CD14-positive monocyte (primary cell): ENCODE measurements at regions not wholly inside any gene's neighbourhood (a gene's known extent, or its start where the extent isn't known, plus 50 kb on each side); places are given as distances from the start of the nearest gene placed in this dataset.

Experiments
- DNase-seq, 3 donors: peaks; one replicate each; pipeline ENCODE4 v3.0.0-alpha.2; 2011 to 2022
- H2AFZ ChIP-seq: 2 replicates; pipeline ENCODE4 v1.6.0; 2012; ENCODE audit warnings: mild to moderate bottlenecking, low read depth, low read length, inconsistent platforms; ENCODE audit not compliant: insufficient read depth, poor library complexity, severe bottlenecking
- H3K27ac ChIP-seq, 2 donors: 1 replicate in 1 of 2; 2 replicates in 1 of 2; pipeline ENCODE4 v1.5.1; 2012 to 2013; ENCODE audit warnings: low read length in 2 of 2, control low read depth in 1 of 2, inconsistent platforms in 1 of 2, low read depth in 1 of 2, mild to moderate bottlenecking in 1 of 2
- H3K27me3 ChIP-seq, 2 donors: one replicate each; pipeline versions ENCODE4 v1.6.0 to v1.6.1; 2011 to 2013; ENCODE audit warnings: low read length in 2 of 2; ENCODE audit not compliant: control insufficient read depth in 2 of 2, insufficient read depth in 2 of 2
- H3K36me3 ChIP-seq, 2 donors: replicated peaks in 1 of 2; 1 replicate in 1 of 2; 2 replicates in 1 of 2; pipeline versions ENCODE4 v1.5.1 to v1.6.1; 2012 to 2013; ENCODE audit warnings: low read length in 2 of 2, control low read depth in 1 of 2, inconsistent platforms in 1 of 2, mild to moderate bottlenecking in 1 of 2; ENCODE audit not compliant: insufficient read depth in 2 of 2, control insufficient read depth in 1 of 2
- H3K4me1 ChIP-seq, 2 donors: 1 replicate in 1 of 2; 2 replicates in 1 of 2; pipeline versions ENCODE4 v1.5.1 to v1.6.1; 2012 to 2013; ENCODE audit warnings: low read length in 2 of 2, control low read depth in 1 of 2, inconsistent platforms in 1 of 2, mild to moderate bottlenecking in 1 of 2, moderate library complexity in 1 of 2; ENCODE audit not compliant: insufficient read depth in 2 of 2, control insufficient read depth in 1 of 2
- H3K4me2 ChIP-seq: replicated peaks from 2 replicates; pipeline ENCODE3; 2012; ENCODE audit warnings: low read length, moderate library complexity, mild to moderate bottlenecking; ENCODE audit not compliant: poor library complexity, severe bottlenecking; ENCODE audit errors: extremely low read depth
- H3K4me3 ChIP-seq, 3 experiments: fragments of 200-600 bp in 1 of 3; sonication (generic) in 1 of 3; replicated peaks in 1 of 3; 1 replicate in 2 of 3; 2 replicates in 1 of 3; pipeline ENCODE4 v1.5.1; 2011 to 2013; ENCODE audit warnings: low read length in 3 of 3, mild to moderate bottlenecking in 3 of 3, control low read depth in 2 of 3, low read depth in 2 of 3, inconsistent platforms in 1 of 3, moderate library complexity in 1 of 3
- H3K79me2 ChIP-seq: 2 replicates; pipeline ENCODE4 v1.6.0; 2012; ENCODE audit warnings: mild to moderate bottlenecking, control low read depth, inconsistent platforms, low read length, moderate library complexity; ENCODE audit not compliant: insufficient read depth
- H3K9ac ChIP-seq: 2 replicates; pipeline ENCODE4 v1.6.0; 2017; ENCODE audit warnings: low read length, mild to moderate bottlenecking; ENCODE audit not compliant: insufficient read depth, poor library complexity, severe bottlenecking
- H3K9me3 ChIP-seq, 2 donors: replicated peaks in 1 of 2; 1 replicate in 1 of 2; 2 replicates in 1 of 2; pipeline versions ENCODE4 v1.5.1 to v1.6.1; 2012 to 2013; ENCODE audit warnings: low read length in 2 of 2, control low read depth in 1 of 2; ENCODE audit not compliant: control insufficient read depth in 1 of 2, insufficient read depth in 1 of 2
- H4K20me1 ChIP-seq: 2 replicates; pipeline ENCODE4 v1.6.0; 2012; ENCODE audit warnings: mild to moderate bottlenecking, low read length, control low read depth, moderate library complexity; ENCODE audit not compliant: insufficient read depth
- H3K27ac Mint-ChIP-seq, 7 donors: one replicate each; pipeline ENCODE4 v1.8.0; 2020; ENCODE audit warnings: mild to moderate bottlenecking in 7 of 7, mixed read lengths in 7 of 7, moderate library complexity in 6 of 7, inconsistent platforms in 2 of 7
- H3K27me3 Mint-ChIP-seq, 3 donors: one replicate each; pipeline ENCODE4 v1.8.0; 2021 to 2022; ENCODE audit warnings: low read depth in 3 of 3, mild to moderate bottlenecking in 3 of 3, mixed read lengths in 3 of 3, moderate library complexity in 3 of 3, inconsistent platforms in 1 of 3
- H3K36me3 Mint-ChIP-seq, 2 donors: one replicate each; pipeline ENCODE4 v1.8.0; 2020; ENCODE audit warnings: mixed read lengths in 2 of 2, inconsistent platforms in 1 of 2, mild to moderate bottlenecking in 1 of 2
- H3K4me1 Mint-ChIP-seq: one replicate; pipeline ENCODE4 v1.8.0; 2020; ENCODE audit warnings: mild to moderate bottlenecking, mixed read lengths
- H3K4me3 Mint-ChIP-seq, 2 donors: one replicate each; pipeline ENCODE4 v1.8.0; 2020; ENCODE audit warnings: mild to moderate bottlenecking in 2 of 2, mixed read lengths in 2 of 2, moderate library complexity in 1 of 2
- H3K9me3 Mint-ChIP-seq, 7 donors: one replicate each; pipeline ENCODE4 v1.8.0; 2020 to 2022; ENCODE audit warnings: mixed read lengths in 7 of 7, mild to moderate bottlenecking in 6 of 7, moderate library complexity in 6 of 7, inconsistent platforms in 2 of 7
- CTCF ChIP-seq: fragments of 200-600 bp; IDR thresholded peaks from one replicate; pipeline ENCODE4 v1.8.0; 2022; ENCODE audit warnings: antibody characterized with exemption, mild to moderate bottlenecking
- WGBS: methylation state at CpG from one replicate; pipeline ENCODE4 v1.1.5; 2013; ENCODE audit warnings: missing lambda C conversion rate; ENCODE audit not compliant: insufficient coverage; 5-methylcytosine and 5-hydroxymethylcytosine counted together
- intact Hi-C, 2 donors: fragments of 100-400 bp; cut with micrococcal nuclease; formaldehyde crosslinking; loops; one replicate each; pipeline versions ENCODE4 v1.15.0 to v1.15.1; 2023

DNA sequence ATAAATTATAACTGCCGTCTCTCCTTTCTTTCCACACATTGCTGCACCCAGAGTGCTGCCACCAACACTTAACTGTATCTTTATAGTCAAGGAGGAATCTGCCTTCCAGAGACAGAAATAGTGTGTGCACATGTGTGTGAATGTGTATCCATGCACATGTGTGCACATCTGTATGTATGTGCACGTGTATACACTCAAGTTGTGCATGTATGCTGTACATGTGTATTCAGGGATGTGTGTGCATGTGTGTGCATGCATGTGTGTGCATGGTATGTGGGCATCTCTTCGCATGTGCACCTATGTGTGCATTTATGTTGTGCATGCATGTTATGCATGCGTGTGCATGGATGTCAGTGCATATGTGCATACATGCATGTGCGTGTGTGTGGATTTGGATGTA is 253.3 kb downstream of the KLF6 start:
- Mint-ChIP-seq H3K9me3 (peaks cover 0 to 1% (median 0%) of the 10 kb centered on the region in 7 donors), H3K27ac (no peak overlapping the region), H3K36me3 (no peaks in the 10 kb centered on the region), H3K4me3 (no peak overlapping the region), H3K27me3 (peaks cover 0 to 2% (median 1%) of the 10 kb centered on the region in 3 donors), H3K4me1 (peaks cover 2% of the 10 kb centered on the region)
- no peak for TF ChIP-seq CTCF
- Histone ChIP-seq H2AFZ (no peak overlapping the region), H3K27ac (no peak overlapping the region), H3K4me3 (no peak overlapping the region), H3K9ac (no peak overlapping the region), H3K9me3 (no peaks in the 10 kb centered on the region), H3K4me1 (no peaks in the 10 kb centered on the region), H4K20me1 (no peaks in the 10 kb centered on the region), H3K27me3 (no peaks in the 10 kb centered on the region), H3K36me3 (no peaks in the 10 kb centered on the region), H3K4me2 (no peak overlapping the region), H3K79me2 (no peaks in the 10 kb centered on the region)
- DNase-seq: no peak
- WGBS: 100% methylated on average over 3 of the region's 5 CpGs
- intact Hi-C loops: no loop called here

GRCh38 chr10:3530783-3531645 is 254.0 kb downstream of the KLF6 start:
- H3K4me3 ChIP-seq: no peak overlapping the region
- H2AFZ ChIP-seq: no peak overlapping the region
- H3K36me3 ChIP-seq: no peaks in the 10 kb centered on the region
- no peaks in the 10 kb centered on the region for H3K27me3 ChIP-seq
- H3K79me2 ChIP-seq: no peaks in the 10 kb centered on the region
- no peaks in the 10 kb centered on the region for H3K4me1 ChIP-seq
- Mint-ChIP-seq H3K4me3 (no peak overlapping the region), H3K36me3 (no peaks in the 10 kb centered on the region), H3K27me3 (peaks cover 0 to 2% (median 1%) of the 10 kb centered on the region in 3 donors), H3K9me3 (peaks cover 0 to 1% (median 0%) of the 10 kb centered on the region in 7 donors), H3K4me1 (peaks cover 2% of the 10 kb centered on the region), H3K27ac (no peak overlapping the region)
- no peaks in the 10 kb centered on the region for H3K9me3 ChIP-seq
- no peak overlapping the region for H3K9ac ChIP-seq
- DNase-seq: no peak
- TF ChIP-seq CTCF: no peak
- WGBS: 96% methylated on average over 10 of the region's 16 CpGs
- H4K20me1 ChIP-seq: no peaks in the 10 kb centered on the region
- intact Hi-C loops: no loop called here
- no peak overlapping the region for H3K27ac ChIP-seq
- no peak overlapping the region for H3K4me2 ChIP-seq
